HCT116 (cell line): ENCODE measurements at regions not wholly inside any gene's neighbourhood (a gene's known extent, or its start where the extent isn't known, plus 50 kb on each side); places are given as distances from the start of the nearest gene placed in this dataset.

ENCODE experiments used
- ATAC-seq: fragments of 200-7000 bp; cut with Tn5 transposase; 2 replicates; pipeline ENCODE4 v1.9.1; 2020; ENCODE audit warnings: mild to moderate bottlenecking, moderate library complexity
- BruUV-seq: library from RNA; stranded (reverse); fragments of 400-500 nt; replicated peaks from 2 replicates; lab custom pipeline; 2021; lab: Mats Ljungman, UMichigan
- CTCF ChIA-PET: fragments of 300-600 bp; sonication (Branson Sonifier 250); formaldehyde crosslinking; loops from one replicate; lab custom pipeline; 2021; ENCODE audit warnings: antibody characterized with exemption; lab: Charles Lee
- POLR2A ChIA-PET: fragments of 300-600, 350-600 bp; sonication (Branson Sonifier 250); formaldehyde crosslinking; loops from one replicate; lab custom pipeline; 2021; ENCODE audit warnings: antibody characterized with exemption; lab: Charles Lee
- RAD21 ChIA-PET, 2 experiments: fragments of 300-600 bp; sonication (Branson Sonifier 250); formaldehyde crosslinking; loops; one replicate each; lab custom pipeline; 2023; ENCODE audit warnings: low total read pairs in 2 of 2; ENCODE audit not compliant: uncharacterized antibody in 2 of 2, unreplicated experiment in 2 of 2, low non-redundant PET in 1 of 2; lab: Charles Lee
- DNase-seq: peaks from one replicate; pipeline ENCODE4 v3.0.0-alpha.2; 2010; ENCODE audit warnings: low read depth, low spot score
- H2AFZ ChIP-seq: fragments of 200-600 bp; shearing (Covaris generic), sonication (generic); 2 replicates; pipeline ENCODE4 v1.6.1; 2017; ENCODE audit warnings: low read depth, mixed run types, mixed read lengths, antibody characterized with exemption, low read length; ENCODE audit not compliant: poor library complexity, severe bottlenecking
- H3K27ac ChIP-seq: 2 replicates; pipeline ENCODE4 v1.5.1; 2012; ENCODE audit warnings: low read depth, low read length
- H3K27me3 ChIP-seq: fragments of 200-600 bp; sonication (generic); 2 replicates; pipeline ENCODE4 v1.6.1; 2016; ENCODE audit warnings: mixed run types, low read length, mixed read lengths; ENCODE audit not compliant: insufficient read depth
- H3K36me3 ChIP-seq, 2 experiments: fragments of 200-500 bp in 1 of 2; fragments of 200-600 bp in 1 of 2; sonication (Bioruptor generic) in 1 of 2; sonication (generic) in 1 of 2; 2 replicates each; pipeline versions ENCODE4 v1.5.1 to v1.6.1; 2014 to 2016; ENCODE audit warnings: low read length in 2 of 2, inconsistent platforms in 1 of 2, mixed read lengths in 1 of 2, mixed run types in 1 of 2; ENCODE audit not compliant: insufficient read depth in 2 of 2, control insufficient read depth in 1 of 2
- H3K4me1 ChIP-seq, 2 experiments: fragments of 200-600 bp in 1 of 2; sonication (generic) in 1 of 2; 2 replicates each; pipeline versions ENCODE4 v1.5.1 to v1.6.1; 2012 to 2017; ENCODE audit warnings: low read length in 2 of 2, inconsistent platforms in 1 of 2, mild to moderate bottlenecking in 1 of 2, mixed read lengths in 1 of 2, mixed run types in 1 of 2, moderate library complexity in 1 of 2; ENCODE audit not compliant: insufficient read depth in 2 of 2, control insufficient read depth in 1 of 2
- H3K4me2 ChIP-seq: fragments of 200-600 bp; sonication (generic); 2 replicates; pipeline ENCODE4 v1.6.1; 2017; ENCODE audit warnings: mixed run types, low read length, mixed read lengths
- H3K4me3 ChIP-seq, 2 experiments: fragments of 200-600 bp in 1 of 2; sonication (generic) in 1 of 2; replicated peaks in 1 of 2; 2 replicates each; pipeline ENCODE4 v1.5.1; 2011 to 2016; ENCODE audit warnings: low read length in 2 of 2, control low read depth in 1 of 2, low read depth in 1 of 2, mild to moderate bottlenecking in 1 of 2, mixed read lengths in 1 of 2, mixed run types in 1 of 2
- H3K79me2 ChIP-seq: fragments of 200-600 bp; sonication (generic); 2 replicates; pipeline ENCODE4 v1.6.1; 2017; ENCODE audit warnings: mild to moderate bottlenecking, mixed run types, low read length, moderate library complexity, mixed read lengths; ENCODE audit not compliant: insufficient read depth
- H3K9ac ChIP-seq: fragments of 200-600 bp; sonication (generic); 2 replicates; pipeline ENCODE4 v1.6.1; 2016; ENCODE audit warnings: low read length, mixed read lengths
- H3K9me2 ChIP-seq: fragments of 200-600 bp; sonication (generic), shearing (Covaris generic); 2 replicates; pipeline ENCODE4 v1.6.1; 2017; ENCODE audit warnings: mixed run types, mild to moderate bottlenecking, moderate library complexity; ENCODE audit not compliant: insufficient read depth
- H3K9me3 ChIP-seq, 2 experiments: fragments of 200-500 bp in 1 of 2; fragments of 200-600 bp in 1 of 2; sonication (Bioruptor generic) in 1 of 2; sonication (generic) in 1 of 2; 2 replicates each; pipeline ENCODE4 v1.6.1; 2014 to 2017; ENCODE audit warnings: low read length in 2 of 2, mixed read lengths in 2 of 2, inconsistent platforms in 1 of 2, low read depth in 1 of 2, mild to moderate bottlenecking in 1 of 2, mixed run types in 1 of 2, moderate library complexity in 1 of 2; ENCODE audit not compliant: control insufficient read depth in 1 of 2, insufficient read depth in 1 of 2
- H4K20me1 ChIP-seq: fragments of 200-600 bp; sonication (generic), shearing (Covaris generic); 2 replicates; pipeline ENCODE4 v1.6.1; 2017; ENCODE audit warnings: mixed run types, mild to moderate bottlenecking, moderate library complexity; ENCODE audit not compliant: insufficient read depth
- CBX3 ChIP-seq: IDR thresholded peaks from 2 replicates; pipeline ENCODE4 v1.6.1; 2012; ENCODE audit warnings: low read depth
- EGR1 ChIP-seq: IDR thresholded peaks from 2 replicates; pipeline ENCODE4 v1.6.1; 2012; ENCODE audit warnings: low read depth
- EZH2 ChIP-seq: fragments of 200-600 bp; sonication (generic); IDR thresholded peaks from 2 replicates; pipeline ENCODE4 v1.6.1; 2017; ENCODE audit warnings: antibody characterized with exemption, mixed run types
- MAX ChIP-seq: IDR thresholded peaks from 2 replicates; pipeline ENCODE4 v1.6.1; 2012
- POLR2AphosphoS5 ChIP-seq: IDR thresholded peaks from 2 replicates; pipeline ENCODE4 v1.6.1; 2011; ENCODE audit warnings: mild to moderate bottlenecking, low read depth, low read length, moderate library complexity
- SIN3A ChIP-seq: IDR thresholded peaks from 2 replicates; pipeline ENCODE4 v1.6.1; 2012; ENCODE audit warnings: low read depth
- SP1 ChIP-seq: IDR thresholded peaks from 2 replicates; pipeline ENCODE4 v1.6.1; 2012; ENCODE audit warnings: low read depth
- YY1 ChIP-seq: IDR thresholded peaks from 2 replicates; pipeline ENCODE4 v1.6.1; 2011; ENCODE audit warnings: low read length, low read depth, moderate library complexity, mild to moderate bottlenecking; ENCODE audit not compliant: insufficient replicate concordance; ENCODE audit errors: extremely low read depth
- ZFX ChIP-seq: fragments of 450-650 bp; IDR thresholded peaks from 2 replicates; pipeline ENCODE4 v1.6.1; 2017
- intact Hi-C: fragments of 100-400 bp; cut with micrococcal nuclease; formaldehyde crosslinking; loops from 2 replicates; pipeline ENCODE4 v1.10.0; 2022

GRCh38 chr5:17694371-17694770 lies 60.1 kb downstream of the TAF11L14 start:
- CTCF ChIA-PET, result no interaction called here
- Histone ChIP-seq H4K20me1 (no peaks in the 10 kb centered on the region), H3K27me3 (no peaks in the 10 kb centered on the region), H3K36me3 (no peaks in the 10 kb centered on the region), H3K4me2 (no peak overlapping the region), H3K4me3 (no peak overlapping the region), H2AFZ (no peak overlapping the region), H3K9ac (no peak overlapping the region), H3K9me3 (peaks cover 0 to 27% of the 10 kb centered on the region in 2 experiments; a peak in 1 of 4 replicates), H3K4me1 (no peaks in the 10 kb centered on the region), H3K9me2 (no peaks in the 10 kb centered on the region), H3K27ac (no peak overlapping the region), H3K79me2 (no peaks in the 10 kb centered on the region)
- BruUV-seq, result no TSS peak
- ATAC-seq, result no peak
- TF ChIP-seq SP1, result no peak
- no peak for TF ChIP-seq CBX3
- no peak for TF ChIP-seq EZH2
- TF ChIP-seq ZFX, result no peak
- TF ChIP-seq EGR1, result no peak
- TF ChIP-seq MAX, result no peak
- TF ChIP-seq POLR2AphosphoS5, result no peak
- TF ChIP-seq SIN3A, result no peak
- TF ChIP-seq YY1, result no peak
- POLR2A ChIA-PET, result no interaction called here
- no peak for DNase-seq
- intact Hi-C loops, result no loop called here
- RAD21 ChIA-PET, result no interaction called here

- Histone ChIP-seq H3K27ac (no peak overlapping the region), H2AFZ (no peak overlapping the region), H3K79me2 (no peaks in the 10 kb centered on the region), H3K4me3 (no peak overlapping the region), H3K36me3 (no peaks in the 10 kb centered on the region), H4K20me1 (no peaks in the 10 kb centered on the region), H3K4me2 (no peak overlapping the region), H3K9me2 (no peaks in the 10 kb centered on the region), H3K9me3 (peaks cover 0 to 27% of the 10 kb centered on the region in 2 experiments; a peak in 1 of 4 replicates), H3K9ac (no peak overlapping the region), H3K4me1 (no peaks in the 10 kb centered on the region), H3K27me3 (no peaks in the 10 kb centered on the region)
- ChIA-PET POLR2A (no interaction called here), CTCF (no interaction called here), RAD21 (no interaction called here)
- intact Hi-C loops, result no loop called here
- no TSS peak for BruUV-seq
- ATAC-seq (no peak), DNase-seq (no peak)
- no peak for TF ChIP-seq ZFX
Observed at GRCh38 chr5:17694914-17695313, 60.7 kb downstream of the TAF11L14 start.
